ENCODE measurements at regions not wholly inside any gene's neighbourhood (a gene's known extent, or its start where the extent isn't known, plus 50 kb on each side); places are given as distances from the start of the nearest gene placed in this dataset.

- Histone ChIP-seq H3K4me1 (ENCODE audit: control insufficient read depth, extremely low read depth, insufficient read depth, low read length) (peaks cover 2% of the 10 kb centered on the region), H3K4me2 (ENCODE audit: extremely low read depth, insufficient read depth, low read length) (no peak overlapping the region), H4K20me1 (ENCODE audit: control insufficient read depth, extremely low read depth, insufficient read depth, low read length) (no peaks in the 10 kb centered on the region), H3K79me2 (ENCODE audit: control insufficient read depth, insufficient read depth, low read length) (no peaks in the 10 kb centered on the region), H2AFZ (ENCODE audit: low read length) (no peak overlapping the region), H3K9me3 (ENCODE audit: control insufficient read depth, insufficient read depth, low read depth, low read length) (no peaks in the 10 kb centered on the region), H3K36me3 (ENCODE audit: control insufficient read depth, insufficient read depth, low read length) (no peaks in the 10 kb centered on the region), H3K27me3 (ENCODE audit: control insufficient read depth, insufficient read depth, low read length) (no peaks in the 10 kb centered on the region), H3K27ac (ENCODE audit: insufficient read depth, low read length) (no peak overlapping the region), H3K9ac (ENCODE audit: insufficient read depth, low read length) (no peak overlapping the region), H3K4me3 (replicated peaks in 1 of 4; ENCODE audit: control extremely low read depth in 1 of 4, insufficient read depth in 1 of 4, low read depth in 3 of 4, low read length in 4 of 4) (no peak overlapping the region)
- TF ChIP-seq CTCF (conservative IDR thresholded peaks at IDR 0.05 in 1 of 2, IDR thresholded peaks at IDR 0.05 in 1 of 2; ENCODE audit: low read depth in 1 of 2, low read length in 2 of 2) (no peak), EZH2 (IDR thresholded peaks at IDR 0.05; ENCODE audit: low read length, missing control alignments) (no peak)
- peak; percentile 70 to 97 for DNase-seq (ENCODE audit: low read depth in 2 of 2)
Measured at GRCh38 chr11:93908689-93909088, 58.3 kb upstream of the VSTM5 start.

GRCh38 chr11:93917673-93918072, 67.3 kb upstream of the VSTM5 start:
- H2AFZ ChIP-seq (ENCODE audit: low read length) = no peak overlapping the region
- no peaks in the 10 kb centered on the region for H4K20me1 ChIP-seq (ENCODE audit: control insufficient read depth, extremely low read depth, insufficient read depth, low read length)
- no peak for TF ChIP-seq CTCF (conservative IDR thresholded peaks at IDR 0.05 in 1 of 2, IDR thresholded peaks at IDR 0.05 in 1 of 2; ENCODE audit: low read depth in 1 of 2, low read length in 2 of 2)
- no peak overlapping the region for H3K27ac ChIP-seq (ENCODE audit: insufficient read depth, low read length)
- H3K9ac ChIP-seq (ENCODE audit: insufficient read depth, low read length) = no peak overlapping the region
- DNase-seq (ENCODE audit: low read depth in 2 of 2) = no peak
- no peaks in the 10 kb centered on the region for H3K9me3 ChIP-seq (ENCODE audit: control insufficient read depth, insufficient read depth, low read depth, low read length)
- H3K4me1 ChIP-seq (ENCODE audit: control insufficient read depth, extremely low read depth, insufficient read depth, low read length) = no peaks in the 10 kb centered on the region
- no peak overlapping the region for H3K4me3 ChIP-seq (replicated peaks in 1 of 4; ENCODE audit: control extremely low read depth in 1 of 4, insufficient read depth in 1 of 4, low read depth in 3 of 4, low read length in 4 of 4)
- H3K4me2 ChIP-seq (ENCODE audit: extremely low read depth, insufficient read depth, low read length) = no peak overlapping the region
- no peaks in the 10 kb centered on the region for H3K36me3 ChIP-seq (ENCODE audit: control insufficient read depth, insufficient read depth, low read length)
- H3K79me2 ChIP-seq (ENCODE audit: control insufficient read depth, insufficient read depth, low read length) = no peaks in the 10 kb centered on the region
- H3K27me3 ChIP-seq (ENCODE audit: control insufficient read depth, insufficient read depth, low read length) = no peaks in the 10 kb centered on the region

- H3K79me2 ChIP-seq (ENCODE audit: control insufficient read depth, insufficient read depth, low read length) = no peaks in the 10 kb centered on the region
- H2AFZ ChIP-seq (ENCODE audit: low read length) = no peak overlapping the region
- no peaks in the 10 kb centered on the region for H3K9me3 ChIP-seq (ENCODE audit: control insufficient read depth, insufficient read depth, low read depth, low read length)
- no peaks in the 10 kb centered on the region for H3K4me1 ChIP-seq (ENCODE audit: control insufficient read depth, extremely low read depth, insufficient read depth, low read length)
- TF ChIP-seq CTCF (conservative IDR thresholded peaks at IDR 0.05 in 1 of 2, IDR thresholded peaks at IDR 0.05 in 1 of 2; ENCODE audit: low read depth in 1 of 2, low read length in 2 of 2) = peak; percentile 80 to 87
- TF ChIP-seq EZH2 (IDR thresholded peaks at IDR 0.05; ENCODE audit: low read length, missing control alignments) = no peak
- no peak overlapping the region for H3K4me2 ChIP-seq (ENCODE audit: extremely low read depth, insufficient read depth, low read length)
- no peaks in the 10 kb centered on the region for H3K27me3 ChIP-seq (ENCODE audit: control insufficient read depth, insufficient read depth, low read length)
- H4K20me1 ChIP-seq (ENCODE audit: control insufficient read depth, extremely low read depth, insufficient read depth, low read length) = no peaks in the 10 kb centered on the region
- no peak overlapping the region for H3K9ac ChIP-seq (ENCODE audit: insufficient read depth, low read length)
- H3K27ac ChIP-seq (ENCODE audit: insufficient read depth, low read length) = no peak overlapping the region
- no peak overlapping the region for H3K4me3 ChIP-seq (replicated peaks in 1 of 4; ENCODE audit: control extremely low read depth in 1 of 4, insufficient read depth in 1 of 4, low read depth in 3 of 4, low read length in 4 of 4)
- H3K36me3 ChIP-seq (ENCODE audit: control insufficient read depth, insufficient read depth, low read length) = no peaks in the 10 kb centered on the region
- peak; percentile 64 to 72 for DNase-seq (ENCODE audit: low read depth in 2 of 2)
Measured at GRCh38 chr11:93921695-93922468, 71.5 kb upstream of the VSTM5 start.

Data from fibroblast of lung (primary cell).